ENCODE measurements at regions not wholly inside any gene's neighbourhood (a gene's known extent, or its start where the extent isn't known, plus 50 kb on each side); places are given as distances from the start of the nearest gene placed in this dataset.

- TF ChIP-seq HOMEZ (CRISPR knock-in tag; IDR thresholded peaks at IDR 0.05; ENCODE audit: low read depth) = no peak
- TF ChIP-seq ZNF776 (CRISPR knock-in tag; IDR thresholded peaks at IDR 0.05) = no peak
- TF ChIP-seq ZFP82 (CRISPR knock-in tag; IDR thresholded peaks at IDR 0.05; ENCODE audit: borderline replicate concordance) = no peak
- no peak for TF ChIP-seq PRMT3 (CRISPR knock-in tag; IDR thresholded peaks at IDR 0.05; ENCODE audit: borderline replicate concordance, low read depth)
- no peak for TF ChIP-seq THYN1 (CRISPR knock-in tag; IDR thresholded peaks at IDR 0.05; ENCODE audit: borderline replicate concordance, low read depth)
- no peak for TF ChIP-seq ZNF414 (CRISPR knock-in tag; IDR thresholded peaks at IDR 0.05)
- no peak for TF ChIP-seq MYNN (CRISPR knock-in tag; IDR thresholded peaks at IDR 0.05; ENCODE audit: low read depth)
- TF ChIP-seq ZNF101 (CRISPR knock-in tag; IDR thresholded peaks at IDR 0.05; ENCODE audit: borderline replicate concordance, low read depth) = no peak
- no peak for TF ChIP-seq YY1 (IDR thresholded peaks at IDR 0.05; ENCODE audit: insufficient read depth, insufficient replicate concordance, low read depth, low read length)
- no peak for TF ChIP-seq CERS6 (CRISPR knock-in tag; IDR thresholded peaks at IDR 0.05)
- no peak for TF ChIP-seq MAFK (conservative IDR thresholded peaks at IDR 0.05 in 1 of 2, IDR thresholded peaks at IDR 0.05 in 1 of 2; ENCODE audit: low read length in 2 of 2)
- no peak for TF ChIP-seq ZNF597 (CRISPR knock-in tag; IDR thresholded peaks at IDR 0.05)
- no peak for TF ChIP-seq HNF4G (IDR thresholded peaks at IDR 0.05; ENCODE audit: borderline replicate concordance, low read depth, low read length)
- TF ChIP-seq HNF4G (CRISPR knock-in tag; IDR thresholded peaks at IDR 0.05; ENCODE audit: borderline replicate concordance, low read depth) = no peak
- no peak for TF ChIP-seq THAP7 (CRISPR knock-in tag; IDR thresholded peaks at IDR 0.05)
- TF ChIP-seq TAF1 (CRISPR knock-in tag; IDR thresholded peaks at IDR 0.05) = no peak
- TF ChIP-seq HOXD1 (CRISPR knock-in tag; IDR thresholded peaks at IDR 0.05) = no peak
- no peak for TF ChIP-seq ZNF264 (CRISPR knock-in tag; IDR thresholded peaks at IDR 0.05)
- no peak for TF ChIP-seq KDM3A (CRISPR knock-in tag; IDR thresholded peaks at IDR 0.05; ENCODE audit: low read depth)
- no peak for TF ChIP-seq ZNF816 (CRISPR knock-in tag; IDR thresholded peaks at IDR 0.05; ENCODE audit: borderline replicate concordance)
- BruUV-seq (replicated peaks) = no TSS peak
- WGBS (ENCODE audit: low lambda C conversion rate) = 37% methylated on average over 3 of the region's 3 CpGs
- Histone ChIP-seq H3K9me3 (ENCODE audit: low read length) (peaks cover 15% of the 10 kb centered on the region), H3K9ac (ENCODE audit: insufficient read depth, low read depth, low read length) (no peak overlapping the region), H4K20me1 (ENCODE audit: insufficient read depth, low read length) (no peaks in the 10 kb centered on the region), H3K27me3 (ENCODE audit: control insufficient read depth in 1 of 2, insufficient read depth in 2 of 2, low read length in 2 of 2) (no peaks in the 10 kb centered on the region), H3K36me3 (replicated peaks in 1 of 2; ENCODE audit: control insufficient read depth in 1 of 2, insufficient read depth in 2 of 2, low read length in 2 of 2) (no peaks in the 10 kb centered on the region), H3K27ac (ENCODE audit: extremely low read length, insufficient read depth, low read length) (no peak overlapping the region), H3K4me2 (ENCODE audit: low read depth, low read length) (no peak overlapping the region), H2AFZ (ENCODE audit: low read length) (no peak overlapping the region), H3K4me1 (ENCODE audit: insufficient read depth, low read length) (no peaks in the 10 kb centered on the region), H3K4me3 (replicated peaks in 1 of 3; ENCODE audit: insufficient read depth in 1 of 3, low read depth in 2 of 3, low read length in 3 of 3) (no peak overlapping the region), H3K79me2 (ENCODE audit: insufficient read depth, low read length) (no peaks in the 10 kb centered on the region)
- DNase-seq (ENCODE audit: low spot score) (no peak), FAIRE-seq (no peak), ATAC-seq (no peak)
- ChIA-PET CTCF (ENCODE audit: low intra/inter-chr PET ratio, low total read pairs) (no interaction called here), POLR2A (no interaction called here)
- intact Hi-C loops (cut with micrococcal nuclease; ENCODE audit: unreplicated experiment) (no loop called here), in situ Hi-C loops (cut with HindIII; ENCODE audit: extremely low pct_ligation_motif_present, low pct_unique_long_range_greater_than_20kb) (no loop called here)
Observed at GRCh38 chr4:179585761-179586160, 2143.5 kb upstream of the AGA start.

Measured in HepG2 (cell line).